ENCODE measurements at regions not wholly inside any gene's neighbourhood (a gene's known extent, or its start where the extent isn't known, plus 50 kb on each side); places are given as distances from the start of the nearest gene placed in this dataset.

- no peaks in the 10 kb centered on the region for H3K9me2 ChIP-seq (replicated peaks; ENCODE audit: low read depth, low read length)
- no peaks in the 10 kb centered on the region for H3F3A ChIP-seq (ENCODE audit: low read depth)
- no peak overlapping the region for H3K4me3 ChIP-seq (ENCODE audit: low read length, poor library complexity, severe bottlenecking)
- H2AFZ ChIP-seq (ENCODE audit: low read length), result no peak overlapping the region; the same call in 1 of the 2 replicates
- peaks cover 26% of the 10 kb centered on the region for H3K4me1 ChIP-seq (ENCODE audit: insufficient read depth, low read length, poor library complexity, severe bottlenecking)
- H3K79me2 ChIP-seq (ENCODE audit: insufficient read depth, low read length), result no peaks in the 10 kb centered on the region
- H3K9me3 ChIP-seq (ENCODE audit: insufficient read depth, low read depth, low read length), result no peaks in the 10 kb centered on the region
- no peak overlapping the region for H3K4me2 ChIP-seq (ENCODE audit: low read depth, low read length, poor library complexity, severe bottlenecking)
- no peaks in the 10 kb centered on the region for H3K36me3 ChIP-seq (ENCODE audit: insufficient read depth, low read length)
- no peaks in the 10 kb centered on the region for H4K20me1 ChIP-seq (ENCODE audit: insufficient read depth, low read length, poor library complexity, severe bottlenecking)
- H3K9ac ChIP-seq (ENCODE audit: low read depth, low read length, poor library complexity, severe bottlenecking), result no peak overlapping the region
- TF ChIP-seq CTCF (conservative IDR thresholded peaks at IDR 0.05; ENCODE audit: low read length), result no peak
- no peak for TF ChIP-seq EZH2phosphoT487 (IDR thresholded peaks at IDR 0.05; ENCODE audit: borderline replicate concordance)
- H3K27me3 ChIP-seq (ENCODE audit: insufficient read depth, low read length, poor library complexity, severe bottlenecking), result no peaks in the 10 kb centered on the region
Observed at GRCh38 chr1:244344001-244344400, 107.7 kb downstream of the ADSS2 start.

GRCh38 chr1:244346972-244347618 lies 104.6 kb downstream of the ADSS2 start:
- no peaks in the 10 kb centered on the region for H3F3A ChIP-seq (ENCODE audit: low read depth)
- no peak overlapping the region for H3K4me2 ChIP-seq (ENCODE audit: low read depth, low read length, poor library complexity, severe bottlenecking)
- no peaks in the 10 kb centered on the region for H3K36me3 ChIP-seq (ENCODE audit: insufficient read depth, low read length)
- no peak overlapping the region for H3K9ac ChIP-seq (ENCODE audit: low read depth, low read length, poor library complexity, severe bottlenecking)
- no peak overlapping the region for H2AFZ ChIP-seq (ENCODE audit: low read length)
- H3K9me3 ChIP-seq (ENCODE audit: insufficient read depth, low read depth, low read length), result no peaks in the 10 kb centered on the region
- H3K9me2 ChIP-seq (replicated peaks; ENCODE audit: low read depth, low read length), result no peaks in the 10 kb centered on the region
- H3K4me3 ChIP-seq (ENCODE audit: low read length, poor library complexity, severe bottlenecking), result no peak overlapping the region
- no peaks in the 10 kb centered on the region for H4K20me1 ChIP-seq (ENCODE audit: insufficient read depth, low read length, poor library complexity, severe bottlenecking)
- TF ChIP-seq EZH2phosphoT487 (IDR thresholded peaks at IDR 0.05; ENCODE audit: borderline replicate concordance) (no peak), CTCF (conservative IDR thresholded peaks at IDR 0.05; ENCODE audit: low read length) (no peak)
- peaks cover 9% of the 10 kb centered on the region for H3K4me1 ChIP-seq (ENCODE audit: insufficient read depth, low read length, poor library complexity, severe bottlenecking)
- H3K79me2 ChIP-seq (ENCODE audit: insufficient read depth, low read length), result no peaks in the 10 kb centered on the region
- no peaks in the 10 kb centered on the region for H3K27me3 ChIP-seq (ENCODE audit: insufficient read depth, low read length, poor library complexity, severe bottlenecking)

- H3K27me3 ChIP-seq (ENCODE audit: insufficient read depth, low read length, poor library complexity, severe bottlenecking), result no peaks in the 10 kb centered on the region
Observed at GRCh38 chr1:244347942-244348341, 103.8 kb downstream of the ADSS2 start.

More at GRCh38 chr1:244347942-244348341, 103.8 kb downstream of the ADSS2 start:
- Histone ChIP-seq H4K20me1 (ENCODE audit: insufficient read depth, low read length, poor library complexity, severe bottlenecking) (no peaks in the 10 kb centered on the region), H3K4me1 (ENCODE audit: insufficient read depth, low read length, poor library complexity, severe bottlenecking) (peaks cover under 1% of the 10 kb centered on the region), H3K79me2 (ENCODE audit: insufficient read depth, low read length) (no peaks in the 10 kb centered on the region), H2AFZ (ENCODE audit: low read length) (no peak overlapping the region), H3K9ac (ENCODE audit: low read depth, low read length, poor library complexity, severe bottlenecking) (no peak overlapping the region), H3K9me3 (ENCODE audit: insufficient read depth, low read depth, low read length) (no peaks in the 10 kb centered on the region), H3K4me3 (ENCODE audit: low read length, poor library complexity, severe bottlenecking) (no peak overlapping the region), H3K36me3 (ENCODE audit: insufficient read depth, low read length) (no peaks in the 10 kb centered on the region), H3K4me2 (ENCODE audit: low read depth, low read length, poor library complexity, severe bottlenecking) (no peak overlapping the region), H3K9me2 (replicated peaks; ENCODE audit: low read depth, low read length) (no peaks in the 10 kb centered on the region), H3F3A (ENCODE audit: low read depth) (no peaks in the 10 kb centered on the region)
- no peak for TF ChIP-seq EZH2phosphoT487 (IDR thresholded peaks at IDR 0.05; ENCODE audit: borderline replicate concordance)
- no peak for TF ChIP-seq CTCF (conservative IDR thresholded peaks at IDR 0.05; ENCODE audit: low read length)

Measured in Loucy (cell line).